Lung (tissue), 11 donors: ENCODE measurements at regions not wholly inside any gene's neighbourhood (a gene's known extent, or its start where the extent isn't known, plus 50 kb on each side); places are given as distances from the start of the nearest gene placed in this dataset.

Experiments
- ATAC-seq: fragments of 200-7000 bp; cut with Tn5 transposase; one replicate; pipeline ENCODE4 v1.9.1; 2020; ENCODE audit warnings: moderate number of reproducible peaks; ENCODE audit not compliant: insufficient read depth, low FRiP score
- DNase-seq, 3 donors: peaks; one replicate each; pipeline ENCODE4 v3.0.0-alpha.2; 2013 to 2017
- H3K27ac ChIP-seq, 2 donors: one replicate each; pipeline ENCODE4 v1.5.1; 2013; ENCODE audit warnings: mild to moderate bottlenecking in 2 of 2, moderate library complexity in 2 of 2, control low read depth in 1 of 2, inconsistent platforms in 1 of 2, low read depth in 1 of 2, low read length in 1 of 2
- H3K27me3 ChIP-seq, 3 donors: one replicate each; pipeline ENCODE4 v1.5.1; 2013; ENCODE audit warnings: low read length in 2 of 3; ENCODE audit not compliant: control insufficient read depth in 3 of 3, insufficient read depth in 3 of 3
- H3K36me3 ChIP-seq, 4 donors: one replicate each; pipeline ENCODE4 v1.5.1; 2013; ENCODE audit warnings: low read length in 4 of 4, mild to moderate bottlenecking in 1 of 4, moderate library complexity in 1 of 4; ENCODE audit not compliant: control insufficient read depth in 4 of 4, insufficient read depth in 4 of 4
- H3K4me1 ChIP-seq, 5 donors: one replicate each; pipeline ENCODE4 v1.5.1; 2013; ENCODE audit warnings: low read length in 5 of 5, mild to moderate bottlenecking in 2 of 5, moderate library complexity in 1 of 5; ENCODE audit not compliant: control insufficient read depth in 5 of 5, insufficient read depth in 5 of 5
- H3K4me3 ChIP-seq: one replicate; pipeline ENCODE4 v1.5.1; 2013; ENCODE audit warnings: mild to moderate bottlenecking, control low read depth, moderate library complexity
- H3K9ac ChIP-seq, 2 donors: one replicate each; pipeline ENCODE4 v1.5.1; 2013; ENCODE audit warnings: low read length in 2 of 2, control low read depth in 1 of 2; ENCODE audit not compliant: insufficient read depth in 1 of 2
- H3K9me3 ChIP-seq, 4 donors: one replicate each; pipeline ENCODE4 v1.5.1; 2013; ENCODE audit warnings: low read length in 3 of 4, mild to moderate bottlenecking in 1 of 4, moderate library complexity in 1 of 4; ENCODE audit not compliant: control insufficient read depth in 4 of 4, insufficient read depth in 3 of 4
- CTCF ChIP-seq: IDR thresholded peaks from 2 replicates; pipeline ENCODE4 v1.5.1; 2012; ENCODE audit warnings: mild to moderate bottlenecking; ENCODE audit errors: control extremely low read depth, extremely low read depth
- WGBS, 2 donors: extraction: QIAGEN DNeasy Blood & Tissue Kit; methylation state at CpG; one replicate each; pipeline ENCODE4 v1.1.7; 2013; 5-methylcytosine and 5-hydroxymethylcytosine counted together
- donor health status: control.
- donor health status: control.
- donor health status: Bipolar disorder and iron deficiency.
- donor health status: healthy.
- donor health status: DM: yes; HTN: yes; CAD: no.

GRCh38 chr16:63326736-63327339, 1290.6 kb upstream of the CDH8 start:
- Histone ChIP-seq H3K36me3 (no peaks in the 10 kb centered on the region), H3K27ac (no peak overlapping the region), H3K27me3 (no peaks in the 10 kb centered on the region), H3K9me3 (peaks cover 0 to 2% (median under 1%) of the 10 kb centered on the region in 4 donors), H3K9ac (no peak overlapping the region), H3K4me3 (no peak overlapping the region), H3K4me1 (peaks cover 0 to 5% (median 0%) of the 10 kb centered on the region in 5 donors)
- ATAC-seq: no peak
- no peak for TF ChIP-seq CTCF
- DNase-seq: no peak
- WGBS, 2 donors: 90 to 92% methylated on average over 3 of the region's 3 CpGs

GRCh38 chr16:63323722-63324705, 1287.8 kb upstream of the CDH8 start:
- DNase-seq (peak in 2 of 3 donors; percentile 3 to 4), ATAC-seq (no peak)
- Histone ChIP-seq H3K4me3 (no peak overlapping the region), H3K27ac (no peak overlapping the region), H3K9ac (no peak overlapping the region), H3K4me1 (peaks cover 0 to 5% (median 0%) of the 10 kb centered on the region in 5 donors), H3K9me3 (no peaks in the 10 kb centered on the region), H3K27me3 (no peaks in the 10 kb centered on the region), H3K36me3 (no peaks in the 10 kb centered on the region)
- no peak for TF ChIP-seq CTCF
- 49 to 59% methylated on average over 5 of the region's 5 CpGs for WGBS, 2 donors

DNA sequence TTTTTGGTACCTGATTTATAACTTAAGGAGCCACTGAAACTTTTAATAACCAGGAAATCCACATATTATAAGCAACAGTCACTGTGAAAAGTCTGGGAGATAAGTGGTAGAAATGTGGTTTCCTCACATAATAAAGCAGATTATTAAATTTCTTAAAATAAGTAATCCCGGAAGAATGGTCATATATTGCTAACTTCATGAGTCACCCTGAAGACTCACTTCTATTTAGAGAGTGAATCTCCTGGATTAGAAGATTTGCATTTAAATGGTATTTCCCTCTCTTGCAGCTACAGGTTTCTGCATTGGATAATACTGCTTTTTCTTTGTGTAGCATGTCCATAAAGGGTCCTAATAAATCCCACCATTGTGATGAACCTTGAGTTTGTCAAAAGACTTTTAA, 1286.8 kb upstream of the CDH8 start:
- DNase-seq (no peak), ATAC-seq (no peak)
- H3K9me3 ChIP-seq: no peaks in the 10 kb centered on the region
- WGBS, 2 donors: 25 to 53% methylated on average over 1 of the region's 1 CpG
- H3K36me3 ChIP-seq: no peaks in the 10 kb centered on the region
- no peak for TF ChIP-seq CTCF
- H3K4me1 ChIP-seq: peaks cover 0 to 5% (median 0%) of the 10 kb centered on the region in 5 donors
- no peak overlapping the region for H3K4me3 ChIP-seq
- H3K27me3 ChIP-seq: no peaks in the 10 kb centered on the region
- H3K27ac ChIP-seq: no peak overlapping the region
- no peak overlapping the region for H3K9ac ChIP-seq
